Amygdala (tissue), 56 donors: ENCODE measurements at regions not wholly inside any gene's neighbourhood (a gene's known extent, or its start where the extent isn't known, plus 50 kb on each side); places are given as distances from the start of the nearest gene placed in this dataset.
A peak's percentile ranks its signal among the peaks of the same experiment; 100 is the strongest.

Source experiments
- DNase-seq, 56 donors: peaks; one replicate each; lab custom pipeline; 2025; lab: John Stamatoyannopoulos, UW

DNA sequence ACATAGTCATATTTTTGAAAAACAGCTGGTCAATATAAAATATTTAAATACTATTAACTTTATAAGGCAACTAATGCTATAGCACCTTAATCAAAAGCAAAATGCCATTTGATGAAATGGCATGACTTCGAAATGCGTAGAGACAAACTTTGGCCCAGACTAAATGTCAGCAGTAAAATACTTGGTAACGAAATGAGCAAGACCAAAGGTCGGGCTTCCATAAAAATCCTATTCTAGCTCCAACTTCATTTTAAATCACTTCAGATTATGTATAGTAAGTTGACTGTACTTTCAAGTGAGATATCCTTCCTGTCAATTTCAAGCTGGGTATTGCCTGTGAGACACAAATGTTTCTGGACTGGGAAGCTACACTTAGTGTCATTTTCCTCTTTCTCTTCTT is 805.4 kb upstream of the ZNF608 start:
- DNase-seq, result no peak

DNA sequence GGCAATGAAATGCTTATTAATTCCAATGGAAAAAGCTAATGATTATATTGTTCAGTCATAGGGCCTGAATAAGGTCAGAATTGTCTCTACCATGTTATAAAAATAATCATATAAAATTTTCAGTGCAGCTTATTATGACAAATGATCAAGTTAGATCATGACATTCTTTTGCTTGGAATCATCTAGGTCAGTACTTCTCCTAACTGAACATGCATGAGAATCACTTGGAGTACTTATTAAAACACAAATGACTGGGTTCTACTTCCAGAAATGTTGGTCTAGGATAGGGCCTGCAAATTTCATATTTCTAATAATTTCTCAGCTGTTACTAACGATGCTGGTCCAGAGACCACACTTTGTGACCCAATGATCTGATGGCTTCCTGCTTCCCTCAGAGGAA is 806.0 kb upstream of the ZNF608 start:
- DNase-seq, result no peak

DNA sequence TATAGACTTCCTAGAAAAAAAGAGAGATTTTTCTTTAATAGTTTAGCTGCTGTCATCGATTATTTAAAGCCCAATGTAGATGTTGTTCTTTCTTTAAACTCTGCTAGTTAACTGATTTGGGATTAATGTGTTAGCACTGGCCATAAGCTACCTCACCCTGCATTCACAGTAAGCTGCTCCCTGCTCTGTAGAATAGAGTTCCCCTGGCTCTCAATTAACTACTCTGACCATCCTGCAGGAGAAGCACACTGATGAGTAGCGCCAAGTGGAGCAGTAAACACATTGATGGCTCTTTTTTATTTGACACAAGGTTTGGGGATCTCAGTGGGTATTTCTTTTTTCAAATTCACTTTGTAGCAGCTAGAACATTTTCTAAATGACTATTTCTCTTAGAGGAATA is 807.9 kb upstream of the ZNF608 start:
- DNase-seq, result no peak

DNA sequence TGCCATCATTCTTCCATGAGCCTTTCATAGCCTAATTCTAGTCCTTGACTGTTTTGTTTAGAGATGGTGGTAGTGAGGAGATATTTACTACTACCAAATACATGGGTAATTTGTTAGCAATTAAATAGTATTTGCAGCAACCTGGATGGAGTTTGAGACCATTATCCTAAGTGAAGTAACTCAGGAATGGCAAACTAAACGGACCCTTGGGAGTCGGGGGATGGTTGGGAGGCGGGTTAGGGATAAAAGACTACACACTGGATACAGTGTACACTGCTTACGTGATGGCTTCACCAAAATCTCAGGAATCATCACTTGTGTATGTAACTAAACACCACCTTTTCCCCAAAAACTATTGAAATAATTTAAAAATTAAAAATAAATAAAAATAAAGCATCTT is 809.2 kb upstream of the ZNF608 start:
- DNase-seq, result no peak

DNA sequence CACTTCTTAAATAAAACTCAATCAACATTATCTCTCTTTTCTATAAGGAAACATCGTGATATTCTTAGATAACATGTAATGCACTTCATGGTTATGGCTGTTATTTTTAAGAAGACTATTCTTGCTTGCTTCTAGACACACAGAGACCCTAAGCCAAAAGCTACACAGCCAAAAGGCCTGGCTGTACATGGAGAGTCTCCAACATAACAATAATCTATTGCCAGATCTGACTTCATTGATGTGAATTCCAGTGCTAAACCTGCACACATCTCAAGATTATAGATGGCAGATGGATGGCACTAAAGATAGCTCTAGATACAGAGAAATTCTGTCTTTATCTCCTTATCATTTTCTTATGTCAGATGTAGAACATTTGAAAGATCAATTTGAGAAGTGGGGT is 811.6 kb upstream of the ZNF608 start:
- no peak for DNase-seq

DNA sequence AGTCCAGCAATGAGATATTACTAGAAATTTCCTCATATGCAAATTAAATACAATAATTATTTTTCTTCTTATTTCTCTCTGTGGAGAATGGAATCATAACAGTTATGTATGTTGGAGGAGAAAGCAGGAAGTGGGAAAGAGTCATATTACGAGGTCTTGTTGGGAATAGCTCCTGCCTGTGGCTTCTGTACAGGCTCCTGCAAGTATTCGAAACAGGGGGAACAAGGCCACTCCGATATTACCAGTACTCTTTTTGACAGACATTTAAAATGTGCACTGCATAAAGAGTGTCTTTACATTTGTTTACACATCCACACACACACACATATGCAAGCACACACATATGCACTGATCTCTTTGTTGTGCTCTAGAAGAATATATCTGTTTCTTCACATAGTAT is 812.0 kb upstream of the ZNF608 start:
- no peak for DNase-seq

DNA sequence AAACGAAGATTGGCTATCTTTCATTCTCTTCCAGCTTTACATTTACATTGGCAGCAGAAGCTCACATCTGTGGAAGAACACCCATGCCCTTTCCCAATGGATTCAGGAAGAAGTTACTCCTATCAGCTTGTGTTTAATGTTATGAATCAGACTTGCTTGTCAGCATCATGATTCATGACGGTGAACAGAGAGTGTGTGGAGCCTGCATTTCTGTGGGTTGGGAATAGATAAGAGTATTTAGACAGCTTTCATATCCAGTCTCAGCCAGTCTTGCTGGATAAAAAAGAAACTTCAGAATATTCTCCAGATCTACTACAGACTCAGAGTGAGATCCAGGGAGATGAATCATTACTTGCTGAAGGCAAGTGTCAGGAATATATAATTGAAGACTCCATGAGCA is 812.9 kb upstream of the ZNF608 start:
- no peak for DNase-seq

DNA sequence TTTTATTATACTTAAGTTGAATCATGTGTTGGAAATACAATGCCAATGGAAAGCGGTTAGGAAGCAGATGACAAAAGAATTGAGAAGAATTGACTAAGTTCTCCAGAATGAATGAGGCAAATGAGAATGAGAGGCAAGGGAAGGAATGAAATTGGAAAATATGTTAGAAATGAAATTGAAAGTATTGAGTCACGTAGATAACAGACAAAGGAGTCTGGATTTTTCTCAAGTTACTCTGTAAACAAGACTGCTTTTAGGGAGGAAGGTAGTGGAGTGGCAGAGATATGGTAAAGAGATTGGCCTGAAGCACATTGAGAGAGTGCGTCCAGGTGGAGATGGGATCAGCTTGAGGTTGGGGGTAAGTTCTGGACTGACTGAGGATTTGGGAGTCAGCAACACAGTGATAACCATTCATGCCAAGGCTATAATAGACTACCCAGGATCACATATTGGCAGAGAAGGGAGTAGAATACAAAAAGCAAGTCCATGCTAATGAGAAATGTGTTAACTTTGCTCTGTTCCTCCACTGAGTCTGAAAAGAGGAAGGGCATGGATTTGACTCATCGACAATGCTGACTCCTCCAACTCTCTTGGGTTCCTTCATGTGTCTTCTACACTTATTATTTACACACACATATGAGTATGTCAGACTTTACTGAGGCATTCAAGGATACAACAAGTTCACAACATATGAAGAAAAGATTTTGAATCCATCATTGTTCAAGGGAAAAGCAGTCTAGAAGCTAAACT is 814.2 kb upstream of the ZNF608 start:
- DNase-seq, result no peak

DNA sequence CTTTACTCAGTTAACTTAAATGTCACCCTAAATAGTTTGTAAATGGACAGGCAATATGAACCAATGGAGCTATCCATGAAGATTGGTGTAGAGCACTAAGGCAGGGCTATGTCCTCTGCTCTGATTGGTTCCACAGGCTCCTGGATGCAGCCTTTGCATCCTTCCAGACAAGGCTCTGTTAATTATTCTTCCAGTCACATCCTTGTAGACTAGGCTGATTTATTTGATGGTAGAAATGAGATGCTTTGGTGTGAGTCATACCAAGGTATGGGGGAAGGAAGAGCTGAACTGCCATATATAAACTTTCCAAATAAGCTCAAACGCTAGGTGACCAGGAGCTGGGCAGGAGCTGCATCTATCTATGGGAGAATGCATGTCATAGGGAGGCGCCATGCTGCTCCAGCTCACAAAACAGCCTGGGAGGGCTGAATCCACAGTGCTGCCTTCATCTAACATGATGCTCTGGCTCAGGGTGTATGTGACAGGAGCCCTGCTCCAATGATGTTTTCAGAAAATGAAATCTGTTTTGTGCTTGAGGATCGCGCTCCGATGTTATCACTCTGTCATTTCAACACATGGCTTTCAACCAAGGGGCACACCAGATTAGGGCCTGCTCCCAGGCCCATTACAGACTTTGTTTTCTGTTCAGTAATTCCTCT is 818.0 kb upstream of the ZNF608 start:
- no peak for DNase-seq

DNA sequence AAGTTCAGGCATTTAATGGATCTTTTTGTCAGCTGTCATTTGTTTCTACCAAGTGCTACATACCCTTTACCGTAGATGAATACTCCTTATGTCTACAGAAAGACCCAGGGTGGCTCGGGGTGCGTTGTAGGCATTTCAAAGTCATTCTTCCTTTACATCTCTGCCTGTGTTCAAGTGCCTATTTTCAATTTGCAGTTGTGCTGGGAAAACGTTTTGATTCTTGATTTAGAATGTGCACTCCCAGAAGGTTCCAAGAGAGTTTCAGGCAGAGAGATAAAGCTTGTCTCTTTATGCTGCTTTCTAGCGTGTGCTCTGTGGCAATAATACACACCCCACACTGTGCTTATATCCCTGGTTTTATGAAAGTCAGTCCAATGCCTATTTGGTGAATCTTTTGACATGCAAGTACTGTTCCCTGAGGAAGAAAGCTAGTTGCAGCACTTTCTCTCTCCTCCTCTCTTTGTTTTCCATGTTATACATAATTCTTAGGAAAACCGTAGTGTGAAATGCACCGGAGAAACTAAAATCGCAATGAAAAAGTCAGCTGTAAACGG is 828.1 kb upstream of the ZNF608 start:
- DNase-seq, result peak in 1 of 56 donors; percentile 18

DNA sequence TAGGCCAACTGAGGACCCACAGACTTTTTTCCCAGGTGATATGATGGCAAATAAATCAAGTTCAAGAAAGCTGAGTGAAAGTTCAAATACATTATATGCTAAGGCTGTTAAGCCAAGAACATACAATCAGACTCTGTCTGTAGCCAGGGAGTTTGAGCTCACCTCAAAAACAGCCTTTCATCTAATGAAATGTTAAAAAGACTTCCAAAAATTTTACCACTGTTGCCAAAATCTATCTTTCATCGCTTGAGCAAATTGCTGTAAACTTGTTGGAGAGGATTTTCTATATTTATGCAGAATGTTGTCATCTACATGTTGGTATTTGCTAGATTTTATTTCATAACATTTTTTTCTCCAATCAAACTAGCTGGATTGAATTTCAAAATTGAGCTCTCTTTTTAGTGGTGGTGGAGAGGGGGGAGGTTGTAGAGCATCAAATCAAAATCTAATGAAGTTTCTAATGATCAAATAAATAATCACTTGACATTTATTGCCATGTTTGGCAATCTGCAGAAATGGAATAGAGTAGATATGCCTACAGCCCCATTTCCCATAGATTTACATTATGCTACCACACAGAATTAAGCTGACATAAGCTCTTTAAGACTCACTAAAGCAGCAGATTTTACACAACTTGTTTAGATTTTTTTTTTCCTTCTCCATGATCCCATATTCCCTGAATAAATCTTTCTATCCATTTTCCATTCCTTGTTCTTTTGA is 828.9 kb upstream of the ZNF608 start:
- no peak for DNase-seq

DNA sequence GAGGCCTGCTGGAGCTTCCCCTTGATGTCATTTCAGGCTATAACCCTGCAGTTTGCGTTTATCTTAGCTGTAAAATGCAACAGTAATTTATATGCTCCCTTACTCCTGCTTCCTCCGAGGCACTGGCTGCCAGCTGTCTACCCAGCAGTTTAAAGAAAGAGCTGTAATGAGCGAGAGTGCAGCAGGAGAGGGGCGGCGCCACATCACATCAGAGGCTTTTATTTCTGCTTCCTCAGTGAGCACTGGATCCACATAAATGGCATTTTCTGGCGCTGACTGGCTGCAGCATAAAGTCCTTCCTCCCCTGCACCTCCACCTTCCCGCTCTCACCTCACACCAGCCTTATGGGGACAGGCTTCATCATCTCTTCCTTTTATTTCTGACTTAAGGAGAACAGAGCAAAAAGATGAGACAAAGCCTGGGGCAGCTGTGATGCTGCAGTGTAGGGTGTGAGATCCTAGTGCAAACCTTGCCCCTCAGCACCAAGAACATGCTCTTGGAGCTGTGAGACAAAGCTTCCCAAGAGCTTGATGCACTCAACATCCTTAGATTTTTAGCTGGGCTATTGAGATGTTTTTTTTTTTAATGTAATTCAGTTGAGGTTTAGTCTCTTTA is 829.6 kb upstream of the ZNF608 start:
- DNase-seq, result peak in 40 of 56 donors; percentile 1 to 77 (median 34)

DNA sequence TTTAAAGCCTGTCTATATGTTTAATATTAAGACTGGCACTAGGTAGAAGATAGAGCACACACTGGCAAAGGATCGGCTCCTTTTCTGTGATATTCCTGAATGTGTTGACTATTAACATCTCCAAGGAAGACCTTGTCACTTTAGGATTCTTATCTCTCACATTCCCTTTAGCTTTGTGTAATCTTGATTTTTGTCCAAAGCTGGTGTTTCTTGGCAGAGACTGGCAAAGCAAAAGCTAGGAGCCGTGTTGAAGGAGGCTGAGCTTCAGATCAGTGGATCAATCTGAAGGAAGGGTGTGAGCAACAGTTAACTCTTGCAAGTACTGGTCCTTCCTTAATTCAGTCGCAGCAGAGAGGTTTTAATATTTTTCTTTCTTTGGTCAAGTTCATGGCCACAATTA is 830.4 kb upstream of the ZNF608 start:
- DNase-seq, result no peak

DNA sequence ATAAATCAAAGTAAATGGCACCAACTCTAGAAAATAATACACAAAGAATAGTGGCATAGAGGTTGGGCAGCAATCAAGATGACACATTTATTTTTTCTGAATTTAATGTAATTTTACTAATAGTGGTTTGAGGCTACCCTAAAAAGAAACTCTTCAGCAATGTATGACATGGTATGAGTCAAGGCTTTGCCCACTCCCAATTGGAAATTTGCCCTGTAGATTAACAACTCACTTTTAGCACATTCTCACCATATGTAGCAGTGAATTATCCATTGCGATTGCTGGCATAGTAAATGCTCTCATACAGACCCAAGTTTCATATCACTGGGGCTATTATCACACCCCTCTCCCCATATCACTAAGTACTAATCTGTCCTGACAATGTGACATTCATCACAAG is 832.1 kb upstream of the ZNF608 start:
- DNase-seq, result no peak

DNA sequence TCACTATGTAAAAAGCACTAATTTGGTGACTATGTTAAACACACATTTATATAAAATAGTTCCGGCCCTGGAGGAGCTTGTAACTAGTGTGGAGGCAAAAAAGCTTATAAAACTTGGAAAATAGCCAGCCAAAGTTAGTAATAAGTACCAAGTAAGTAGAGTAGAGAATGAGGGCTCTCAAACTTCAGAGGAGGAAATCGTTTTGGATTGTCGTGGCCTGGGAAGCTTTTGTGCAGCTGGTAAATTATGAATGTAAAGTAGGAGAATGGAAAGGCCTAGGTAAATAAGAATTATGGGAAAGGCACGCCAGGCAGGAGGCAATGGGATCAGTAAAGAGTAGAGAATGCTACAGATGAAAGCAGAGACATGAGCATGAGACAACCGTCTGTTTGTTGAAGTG is 832.7 kb upstream of the ZNF608 start:
- no peak for DNase-seq

DNA sequence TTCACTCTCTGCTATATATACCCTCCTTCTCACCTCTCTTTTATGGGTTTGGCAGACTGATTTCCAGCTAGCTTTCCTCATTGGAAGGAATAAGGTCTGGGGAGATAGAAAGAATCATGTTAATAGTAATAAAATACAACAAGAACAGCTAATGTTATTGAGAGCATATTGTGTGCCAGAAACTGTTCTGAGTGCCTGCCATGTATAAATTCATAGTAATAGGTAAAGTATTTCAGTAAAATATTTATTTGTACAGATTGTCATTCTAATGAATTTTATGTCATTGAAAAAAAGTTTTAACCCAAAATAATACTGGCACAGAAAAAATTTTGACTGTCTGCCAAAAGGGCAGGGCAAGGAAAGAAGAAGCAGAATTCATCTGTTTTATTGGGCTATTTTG is 834.9 kb upstream of the ZNF608 start:
- DNase-seq, result no peak

DNA sequence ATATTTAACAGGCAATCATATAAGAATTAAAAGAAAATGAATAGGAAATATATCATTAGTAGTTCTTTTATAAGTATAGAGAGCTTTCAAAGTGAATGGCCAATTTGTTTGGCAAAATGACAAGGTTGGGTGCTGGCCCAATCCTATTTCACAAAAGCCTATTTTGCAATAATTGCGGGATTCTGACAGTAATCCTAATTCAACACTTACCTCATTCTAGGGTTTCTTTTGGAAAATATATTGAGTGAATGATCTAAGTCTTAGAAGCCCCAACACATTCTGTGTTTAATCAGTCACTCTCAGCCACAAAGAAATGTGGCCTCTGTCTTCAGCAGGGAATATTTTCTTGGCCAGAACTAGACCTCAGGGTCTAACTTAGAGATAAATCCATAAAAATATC is 835.9 kb upstream of the ZNF608 start:
- DNase-seq, result no peak

DNA sequence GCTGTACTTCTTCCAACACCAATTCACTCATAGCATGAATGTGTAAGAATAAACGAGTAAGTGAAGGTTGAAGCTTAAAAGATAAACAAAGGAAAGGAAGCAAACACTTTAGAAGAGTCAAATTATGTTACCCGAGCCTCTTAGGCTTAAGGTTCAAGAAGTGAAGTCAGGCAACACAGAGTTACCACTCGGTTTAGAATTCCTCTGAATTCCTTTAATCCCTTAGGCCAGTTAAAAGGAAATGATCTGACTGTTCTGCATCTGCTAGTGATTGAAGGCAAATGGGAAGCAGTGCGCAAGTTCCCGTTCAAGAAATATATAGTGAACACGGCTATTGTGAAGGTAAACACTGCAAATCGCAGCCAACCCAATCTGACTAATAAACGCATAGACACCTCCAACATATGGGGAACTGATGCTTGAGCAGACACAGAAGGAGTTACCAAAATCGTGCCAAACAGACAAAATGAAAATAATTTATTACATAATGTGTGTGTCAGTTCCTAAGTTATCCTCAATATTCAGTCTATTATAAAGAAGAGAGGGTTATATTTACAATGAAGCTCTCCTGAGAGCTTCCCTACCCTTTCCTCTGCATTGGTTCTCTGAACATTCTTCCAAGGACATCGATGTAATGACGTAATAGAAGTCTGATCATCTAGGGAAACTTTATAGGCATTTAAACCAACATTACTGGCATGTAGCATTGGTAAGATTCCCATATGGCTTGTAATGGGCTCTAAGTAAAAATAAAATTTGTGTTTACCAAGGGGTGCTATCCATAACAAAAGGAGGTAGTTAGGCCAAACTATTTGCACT is 837.1 kb upstream of the ZNF608 start:
- no peak for DNase-seq

DNA sequence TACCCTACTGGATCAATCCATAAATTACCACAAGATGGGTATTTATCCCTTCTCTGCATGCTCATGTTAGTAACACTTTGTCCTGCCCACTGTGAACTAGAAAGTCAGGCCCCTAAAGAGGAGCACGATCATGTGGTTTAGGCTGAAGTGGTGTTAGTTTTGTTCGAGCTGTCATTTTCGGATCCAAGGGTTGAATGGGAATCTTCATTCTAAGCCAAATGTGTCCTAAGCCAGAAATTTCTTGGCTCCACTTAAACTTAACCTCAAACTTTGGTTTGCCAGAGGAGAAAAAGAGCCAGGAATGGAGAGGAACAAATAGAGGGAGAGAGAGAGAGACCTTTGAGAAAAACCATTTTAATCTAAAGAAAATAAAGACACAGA is 837.7 kb upstream of the ZNF608 start:
- peak in 7 of 56 donors; percentile 3 to 26 (median 6) for DNase-seq

DNA sequence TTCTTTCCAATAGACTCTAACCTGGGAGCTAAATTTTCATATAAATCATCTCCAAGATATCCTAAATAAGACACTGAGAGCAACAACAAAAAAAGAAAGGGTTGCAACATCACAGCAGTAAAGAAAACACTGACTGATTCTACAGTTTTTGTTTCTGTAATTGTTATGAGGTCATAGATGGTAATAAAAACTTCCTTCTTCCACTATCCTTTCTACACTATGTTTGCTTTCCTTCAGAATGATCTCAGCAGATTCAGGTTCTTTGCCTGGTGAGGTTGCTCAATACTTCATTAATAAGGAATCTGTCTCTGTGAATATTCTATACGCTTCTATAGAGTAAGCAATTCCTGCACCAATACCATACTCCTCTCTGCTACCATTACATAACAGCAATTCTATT is 835.6 kb upstream of the GRAMD2B start:
- DNase-seq, result no peak
